Activated naive CD4-positive, alpha-beta T cell treated with anti-CD3 and anti-CD28 coated beads, Interleukin-2, amount 50 U/mL, for 72 hours (primary cell): ENCODE measurements at regions not wholly inside any gene's neighbourhood (a gene's known extent, or its start where the extent isn't known, plus 50 kb on each side); places are given as distances from the start of the nearest gene placed in this dataset.
"Not testable (repeated sequence)": the region's sequence is repeated elsewhere in the genome, so short reads cannot be mapped to it uniquely, and the experiment has no call there.

Source experiments
- ATAC-seq, 2 donors: fragments of 150-1000 bp; cut with Tn5 transposase; 2 replicates each; pipeline ENCODE4 v1.10.0; 2021; ENCODE audit warnings: mild to moderate bottlenecking in 2 of 2, moderate library complexity in 2 of 2
- DNase-seq, 2 donors: peaks; one replicate each; pipeline ENCODE4 v3.0.0; 2021 to 2022; ENCODE audit warnings: low spot score in 2 of 2
- H3K27ac Mint-ChIP-seq, 2 donors: one replicate each; pipeline ENCODE4 v1.8.0; 2022; ENCODE audit warnings: mild to moderate bottlenecking in 2 of 2, mixed read lengths in 2 of 2
- H3K36me3 Mint-ChIP-seq, 2 donors: one replicate each; pipeline ENCODE4 v1.8.0; 2022; ENCODE audit warnings: mixed read lengths in 2 of 2
- H3K9me3 Mint-ChIP-seq, 2 donors: one replicate each; pipeline ENCODE4 v1.8.0; 2022; ENCODE audit warnings: mixed read lengths in 2 of 2

- not testable (repeated sequence) for ATAC-seq, H3K27ac Mint-ChIP-seq, H3K36me3 Mint-ChIP-seq, DNase-seq, H3K9me3 Mint-ChIP-seq
Measured at GRCh38 chr13:86253497-86253896, 454.3 kb upstream of the SLITRK6 start.

- H3K9me3 Mint-ChIP-seq, H3K36me3 Mint-ChIP-seq, DNase-seq, H3K27ac Mint-ChIP-seq, ATAC-seq: not testable (repeated sequence)
Measured at GRCh38 chr13:86255820-86256219, 456.6 kb upstream of the SLITRK6 start.

- no peak overlapping the region for H3K27ac Mint-ChIP-seq
- DNase-seq (no peak), ATAC-seq (no peak)
- H3K9me3 Mint-ChIP-seq, result peaks cover 0 to 8% of the 10 kb centered on the region in 2 donors
- no peaks in the 10 kb centered on the region for H3K36me3 Mint-ChIP-seq
Measured at GRCh38 chr13:86269511-86269910, 470.3 kb upstream of the SLITRK6 start.

DNA sequence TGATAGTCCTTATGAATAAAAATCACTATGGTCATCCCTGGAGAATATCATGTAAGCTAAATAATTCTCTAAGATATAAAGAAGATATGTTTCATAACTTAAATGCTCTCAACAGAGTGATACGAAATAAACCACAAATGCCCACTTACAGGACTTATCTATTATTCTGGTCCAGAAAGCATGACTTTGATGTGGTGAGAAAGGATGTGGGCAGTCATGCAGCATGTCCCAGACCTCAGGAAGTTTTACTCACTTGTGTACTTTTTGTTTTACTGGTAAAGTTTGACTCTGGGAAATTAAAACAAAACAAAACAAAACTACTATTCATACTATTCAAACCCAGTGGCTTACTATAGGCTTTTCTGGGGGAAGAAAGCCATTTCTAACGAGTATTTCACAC, 483.2 kb upstream of the SLITRK6 start:
- peaks cover 7 to 8% of the 10 kb centered on the region in 2 donors for H3K9me3 Mint-ChIP-seq
- DNase-seq (no peak), ATAC-seq (no peak)
- H3K27ac Mint-ChIP-seq, result no peak overlapping the region
- H3K36me3 Mint-ChIP-seq, result no peaks in the 10 kb centered on the region

GRCh38 chr13:86283031-86283430, 483.8 kb upstream of the SLITRK6 start:
- Mint-ChIP-seq H3K36me3 (no peaks in the 10 kb centered on the region), H3K27ac (no peak overlapping the region), H3K9me3 (peaks cover 4 to 6% of the 10 kb centered on the region in 2 donors)
- ATAC-seq (no peak), DNase-seq (no peak)

DNA sequence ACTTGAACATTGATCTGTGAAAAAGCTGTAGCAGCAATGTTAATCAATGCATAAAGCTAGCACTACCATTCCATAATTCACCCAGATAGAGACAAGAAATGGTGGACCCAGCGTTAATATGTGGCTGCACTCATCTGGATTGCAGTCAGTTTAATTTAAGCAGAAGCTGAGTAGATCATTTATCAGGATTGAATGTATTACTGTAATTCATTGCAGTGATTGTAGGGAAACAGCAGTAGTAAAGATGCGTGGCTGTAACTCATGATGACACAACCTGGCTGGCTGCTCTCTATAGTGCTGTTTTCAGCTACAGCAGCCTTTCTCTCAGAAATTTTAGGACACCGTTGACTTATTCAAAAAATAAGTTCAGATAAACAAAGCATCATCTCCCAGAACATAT, 499.5 kb upstream of the SLITRK6 start:
- Mint-ChIP-seq H3K27ac (no peak overlapping the region), H3K36me3 (no peaks in the 10 kb centered on the region), H3K9me3 (peaks cover 4% of the 10 kb centered on the region in 2 donors)
- ATAC-seq (no peak), DNase-seq (no peak)

DNA sequence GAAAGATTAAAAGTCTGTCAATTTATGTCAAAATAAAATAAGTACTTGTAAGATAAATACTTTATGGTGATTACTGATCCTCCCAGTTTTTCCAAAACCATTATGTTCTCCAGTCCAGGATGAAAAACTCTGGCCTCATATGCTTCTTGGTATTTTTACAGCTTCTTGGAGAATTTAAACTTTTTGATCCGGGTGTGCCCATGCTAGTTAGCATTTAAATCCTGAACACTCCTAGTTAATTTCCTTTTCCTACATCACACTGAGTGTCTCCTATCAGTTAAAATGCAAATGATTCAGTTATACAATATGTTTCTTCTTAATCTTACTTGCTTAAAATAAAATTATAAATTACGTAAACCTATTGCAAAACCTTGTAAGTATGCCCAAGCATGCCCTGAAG, 499.9 kb upstream of the SLITRK6 start:
- ATAC-seq, result no peak
- no peak overlapping the region for H3K27ac Mint-ChIP-seq
- H3K36me3 Mint-ChIP-seq, result no peaks in the 10 kb centered on the region
- H3K9me3 Mint-ChIP-seq, result peaks cover 4% of the 10 kb centered on the region in 2 donors
- DNase-seq, result no peak

DNA sequence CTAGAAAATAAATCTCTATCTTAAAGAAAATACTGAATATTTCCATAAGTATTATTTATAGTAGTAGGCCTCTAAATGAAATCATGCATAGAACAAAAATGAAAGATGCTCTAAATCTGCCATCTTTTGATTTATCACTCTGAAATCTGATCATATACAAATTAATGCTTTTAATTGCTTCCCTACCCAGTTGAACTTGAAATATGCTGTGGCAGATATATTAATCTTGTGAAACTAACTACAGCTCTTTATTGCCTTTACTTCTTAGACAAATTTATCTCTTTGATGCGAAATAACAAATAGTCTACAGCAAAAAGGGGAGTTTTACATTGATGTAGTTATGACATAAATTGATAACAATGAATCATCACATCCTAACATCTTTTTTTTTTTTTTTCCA, 510.7 kb upstream of the SLITRK6 start:
- Mint-ChIP-seq H3K36me3 (no peaks in the 10 kb centered on the region), H3K9me3 (no peaks in the 10 kb centered on the region), H3K27ac (no peak overlapping the region)
- ATAC-seq (no peak), DNase-seq (no peak)

GRCh38 chr13:86313421-86313820, 514.2 kb upstream of the SLITRK6 start:
- no peak for ATAC-seq
- H3K27ac Mint-ChIP-seq, result no peak overlapping the region
- DNase-seq, result no peak
- peaks cover 0 to 10% of the 10 kb centered on the region in 2 donors for H3K9me3 Mint-ChIP-seq
- no peaks in the 10 kb centered on the region for H3K36me3 Mint-ChIP-seq

DNA sequence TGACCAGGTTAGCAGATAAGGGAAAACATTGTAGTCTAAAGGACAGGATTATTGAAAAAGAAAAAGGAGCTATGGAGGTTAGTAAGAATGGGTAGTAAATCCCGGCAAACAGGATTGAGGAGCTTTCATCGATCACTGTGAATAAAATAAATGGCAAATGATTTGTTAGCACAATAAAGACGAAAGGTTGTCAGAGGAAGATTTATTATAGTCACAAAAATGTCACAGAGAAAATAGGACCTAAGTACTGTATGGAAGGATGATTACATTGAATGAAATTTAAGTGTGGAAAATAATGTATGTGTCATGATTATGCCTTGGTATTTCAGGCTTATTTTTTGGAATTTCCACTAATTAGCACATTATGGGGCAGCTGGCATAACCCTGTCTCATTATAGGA, 519.2 kb upstream of the SLITRK6 start:
- Mint-ChIP-seq H3K27ac (no peak overlapping the region), H3K36me3 (no peaks in the 10 kb centered on the region), H3K9me3 (peaks cover 0 to 15% of the 10 kb centered on the region in 2 donors)
- DNase-seq, result no peak
- ATAC-seq, result no peak

GRCh38 chr13:86324191-86324590, 525.0 kb upstream of the SLITRK6 start:
- no peak overlapping the region for H3K27ac Mint-ChIP-seq
- H3K36me3 Mint-ChIP-seq, result no peaks in the 10 kb centered on the region
- H3K9me3 Mint-ChIP-seq, result peaks cover 9 to 20% of the 10 kb centered on the region in 2 donors
- ATAC-seq (no peak), DNase-seq (no peak)

GRCh38 chr13:86355301-86355700, 556.1 kb upstream of the SLITRK6 start:
- H3K27ac Mint-ChIP-seq, result no peak overlapping the region
- DNase-seq (no peak), ATAC-seq (no peak)
- H3K9me3 Mint-ChIP-seq, result peaks cover 7 to 23% of the 10 kb centered on the region in 2 donors
- H3K36me3 Mint-ChIP-seq, result peaks cover 0 to 6% of the 10 kb centered on the region in 2 donors

- peaks cover 0 to 13% of the 10 kb centered on the region in 2 donors for H3K36me3 Mint-ChIP-seq
- H3K27ac Mint-ChIP-seq, result no peak overlapping the region
- ATAC-seq, result no peak
- peaks cover 20 to 36% of the 10 kb centered on the region in 2 donors for H3K9me3 Mint-ChIP-seq
- no peak for DNase-seq
Measured at GRCh38 chr13:86357106-86357505, 557.9 kb upstream of the SLITRK6 start.

DNA sequence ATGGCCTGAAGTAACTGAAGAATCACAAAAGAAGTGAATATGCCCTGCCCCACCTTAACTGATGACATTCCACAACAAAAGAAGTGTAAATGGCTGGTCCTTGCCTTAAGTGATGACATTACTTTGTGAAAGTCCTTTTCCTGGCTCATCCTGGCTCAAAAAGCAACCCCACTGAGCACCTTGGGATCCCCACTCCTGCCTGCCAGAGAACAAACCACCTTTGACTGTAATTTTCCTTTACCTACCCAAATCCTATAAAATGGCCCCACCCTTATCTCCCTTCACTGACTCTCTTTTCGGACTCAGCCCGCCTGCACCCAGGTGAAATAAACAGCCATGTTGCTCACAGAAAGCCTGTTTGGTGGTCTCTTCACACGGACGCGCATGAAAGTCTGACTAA, 564.5 kb upstream of the SLITRK6 start:
- H3K9me3 Mint-ChIP-seq, result peaks cover 29 to 38% of the 10 kb centered on the region in 2 donors
- not testable (repeated sequence) for DNase-seq, ATAC-seq, H3K36me3 Mint-ChIP-seq, H3K27ac Mint-ChIP-seq

DNA sequence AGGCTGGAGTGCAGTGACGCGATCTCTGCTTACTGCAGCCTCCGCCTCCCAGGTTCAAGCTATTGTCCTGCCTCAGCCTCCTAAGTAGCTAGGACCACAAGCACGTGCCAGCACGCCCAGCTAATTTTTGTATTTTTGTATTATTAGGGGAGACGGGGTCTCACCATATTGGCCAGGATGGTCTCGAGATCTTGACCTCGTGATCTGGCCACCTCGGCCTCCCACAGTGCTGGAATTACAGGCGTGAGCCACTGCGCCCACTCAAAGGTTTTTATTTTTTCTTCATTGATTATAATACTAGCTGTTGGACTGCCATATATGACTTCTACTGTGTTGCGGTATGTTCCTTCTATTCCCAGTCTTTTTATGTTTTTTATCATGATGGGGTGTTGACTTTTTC, 569.7 kb upstream of the SLITRK6 start:
- no peaks in the 10 kb centered on the region for H3K36me3 Mint-ChIP-seq
- H3K27ac Mint-ChIP-seq, result no peak overlapping the region
- DNase-seq (no peak), ATAC-seq (no peak)
- peaks cover 5 to 39% of the 10 kb centered on the region in 2 donors for H3K9me3 Mint-ChIP-seq

GRCh38 chr13:86377451-86377850, 578.2 kb upstream of the SLITRK6 start:
- Mint-ChIP-seq H3K27ac (no peak overlapping the region), H3K36me3 (no peaks in the 10 kb centered on the region), H3K9me3 (peaks cover 0 to 6% of the 10 kb centered on the region in 2 donors)
- ATAC-seq, result no peak
- no peak for DNase-seq

DNA sequence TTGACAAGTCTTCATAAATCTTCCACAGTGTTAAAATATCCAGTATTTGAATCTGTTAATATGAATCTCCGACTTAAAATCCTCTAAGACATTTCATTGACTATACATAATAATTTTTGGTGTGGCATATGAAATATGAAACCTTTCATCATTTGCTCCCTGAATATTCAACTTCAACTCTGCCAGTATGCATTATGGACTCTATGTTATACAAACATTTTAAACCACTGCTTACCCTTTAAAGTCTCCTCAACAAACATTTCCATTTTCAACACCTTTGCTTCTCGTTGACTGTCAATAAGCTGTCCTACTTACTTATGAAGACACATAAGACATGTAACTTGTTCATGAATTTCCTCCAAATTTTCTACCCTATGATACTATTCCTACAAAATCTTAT, 579.4 kb upstream of the SLITRK6 start:
- Mint-ChIP-seq H3K27ac (no peak overlapping the region), H3K36me3 (no peaks in the 10 kb centered on the region), H3K9me3 (no peaks in the 10 kb centered on the region)
- DNase-seq (no peak), ATAC-seq (no peak)

GRCh38 chr13:86383151-86383550, 583.9 kb upstream of the SLITRK6 start:
- peaks cover 0 to 4% of the 10 kb centered on the region in 2 donors for H3K9me3 Mint-ChIP-seq
- H3K27ac Mint-ChIP-seq, result no peak overlapping the region
- ATAC-seq (no peak), DNase-seq (no peak)
- H3K36me3 Mint-ChIP-seq, result no peaks in the 10 kb centered on the region

- no peak for ATAC-seq
- no peak for DNase-seq
- no peak overlapping the region for H3K27ac Mint-ChIP-seq
- peaks cover 0 to 4% of the 10 kb centered on the region in 2 donors for H3K9me3 Mint-ChIP-seq
- H3K36me3 Mint-ChIP-seq, result no peaks in the 10 kb centered on the region
Measured at GRCh38 chr13:86383561-86383960, 584.3 kb upstream of the SLITRK6 start.
